HG03457 (cell line): ENCODE measurements at regions not wholly inside any gene's neighbourhood (a gene's known extent, or its start where the extent isn't known, plus 50 kb on each side); places are given as distances from the start of the nearest gene placed in this dataset.
"Not testable (repeated sequence)": the region's sequence is repeated elsewhere in the genome, so short reads cannot be mapped to it uniquely, and the experiment has no call there.

Source experiments
- ATAC-seq: cut with Tn5 transposase; IDR thresholded peaks from one replicate; pipeline ENCODE4 v1.9.1; 2021; ENCODE audit warnings: moderate number of reproducible peaks; ENCODE audit not compliant: unreplicated experiment

GRCh38 chr2:113386780-113387433 is 50.6 kb upstream of the ZNG1B start:
- not testable (repeated sequence) for ATAC-seq

- ATAC-seq, result not testable (repeated sequence)
Observed at GRCh38 chr2:113379621-113380020, 57.9 kb upstream of the ZNG1B start.

- ATAC-seq, result peak; percentile 85
Observed at GRCh38 chr2:113376913-113377445, 60.5 kb upstream of the ZNG1B start.

GRCh38 chr2:113376253-113376912 is 61.1 kb upstream of the ZNG1B start:
- ATAC-seq, result peak; percentile 26

- not testable (repeated sequence) for ATAC-seq
Observed at GRCh38 chr2:113374857-113375256, 62.6 kb upstream of the ZNG1B start.

- ATAC-seq, result not testable (repeated sequence)
Observed at GRCh38 chr2:113372258-113372834, 65.1 kb upstream of the ZNG1B start.

- no peak for ATAC-seq
Observed at GRCh38 chr2:113370478-113371091, 66.9 kb upstream of the ZNG1B start.

- ATAC-seq, result no peak
Observed at GRCh38 chr2:113370030-113370429, 67.5 kb upstream of the ZNG1B start.

GRCh38 chr2:113368581-113368980 is 68.9 kb upstream of the ZNG1B start:
- ATAC-seq, result not testable (repeated sequence)

GRCh38 chr2:113366821-113367220 is 70.7 kb upstream of the ZNG1B start:
- not testable (repeated sequence) for ATAC-seq

- ATAC-seq, result not testable (repeated sequence)
Observed at GRCh38 chr2:113365791-113366190, 71.7 kb upstream of the ZNG1B start.

GRCh38 chr2:113365290-113365689 is 72.2 kb upstream of the ZNG1B start:
- not testable (repeated sequence) for ATAC-seq

- ATAC-seq, result no peak
Observed at GRCh38 chr2:113361051-113361450, 76.4 kb upstream of the ZNG1B start.

GRCh38 chr2:113357071-113357470 is 78.3 kb upstream of the PAX8 start:
- no peak for ATAC-seq

- not testable (repeated sequence) for ATAC-seq
Observed at GRCh38 chr2:113356284-113356683, 77.6 kb upstream of the PAX8 start.

- ATAC-seq, result not testable (repeated sequence)
Observed at GRCh38 chr2:113355339-113356015, 76.8 kb upstream of the PAX8 start.

- no peak for ATAC-seq
Observed at GRCh38 chr2:113351375-113352355, 72.9 kb upstream of the PAX8 start.

- ATAC-seq, result not testable (repeated sequence)
Observed at GRCh38 chr2:113343800-113344199, 65.1 kb upstream of the PAX8 start.

- ATAC-seq, result no peak
Observed at GRCh38 chr2:113342650-113343049, 63.9 kb upstream of the PAX8 start.

GRCh38 chr2:113341870-113342253 is 63.1 kb upstream of the PAX8 start:
- not testable (repeated sequence) for ATAC-seq
